ENCODE measurements at regions not wholly inside any gene's neighbourhood (a gene's known extent, or its start where the extent isn't known, plus 50 kb on each side); places are given as distances from the start of the nearest gene placed in this dataset.

- Histone ChIP-seq H3K36me3 (replicated peaks in 1 of 2; ENCODE audit: control insufficient read depth in 1 of 2, insufficient read depth in 2 of 2, low read length in 2 of 2) (no peaks in the 10 kb centered on the region), H3K27me3 (ENCODE audit: control insufficient read depth in 1 of 2, insufficient read depth in 2 of 2, low read length in 2 of 2) (no peaks in the 10 kb centered on the region), H3K79me2 (ENCODE audit: insufficient read depth, low read length) (no peaks in the 10 kb centered on the region), H3K9me3 (ENCODE audit: low read length) (no peaks in the 10 kb centered on the region), H3K9ac (ENCODE audit: insufficient read depth, low read depth, low read length) (no peak overlapping the region), H3K27ac (ENCODE audit: extremely low read length, insufficient read depth, low read length) (no peak overlapping the region), H3K4me2 (ENCODE audit: low read depth, low read length) (no peak overlapping the region), H4K20me1 (ENCODE audit: insufficient read depth, low read length) (no peaks in the 10 kb centered on the region), H3K4me3 (replicated peaks in 1 of 3; ENCODE audit: insufficient read depth in 1 of 3, low read depth in 2 of 3, low read length in 3 of 3) (no peak overlapping the region), H3K4me1 (ENCODE audit: insufficient read depth, low read length) (no peaks in the 10 kb centered on the region), H2AFZ (ENCODE audit: low read length) (no peak overlapping the region)
- in situ Hi-C loops (cut with HindIII; ENCODE audit: extremely low pct_ligation_motif_present, low pct_unique_long_range_greater_than_20kb): no loop called here
- POLR2A ChIA-PET: no interaction called here
- DNase-seq (ENCODE audit: low spot score): no peak
- intact Hi-C loops (cut with micrococcal nuclease; ENCODE audit: unreplicated experiment): no loop called here
- no TSS peak for BruUV-seq (replicated peaks)
- ATAC-seq: no peak
- FAIRE-seq: no peak
- CTCF ChIA-PET (ENCODE audit: low intra/inter-chr PET ratio, low total read pairs): no interaction called here
- TF ChIP-seq TEAD3 (CRISPR knock-in tag; optimal IDR thresholded peaks at IDR 0.05; ENCODE audit: borderline replicate concordance): no peak
- no peak for TF ChIP-seq ETS1 (CRISPR knock-in tag; IDR thresholded peaks at IDR 0.05)
- no peak for TF ChIP-seq RNF219 (CRISPR knock-in tag; IDR thresholded peaks at IDR 0.05)
- TF ChIP-seq ZKSCAN1 (IDR thresholded peaks at IDR 0.05; ENCODE audit: low read length): no peak
- TF ChIP-seq ZNF33B (CRISPR knock-in tag; IDR thresholded peaks at IDR 0.05): no peak
- TF ChIP-seq FUBP1 (CRISPR knock-in tag; IDR thresholded peaks at IDR 0.05; ENCODE audit: borderline replicate concordance): no peak
- no peak for TF ChIP-seq JUND (CRISPR knock-in tag; IDR thresholded peaks at IDR 0.05)
- TF ChIP-seq ZNF329 (CRISPR knock-in tag; IDR thresholded peaks at IDR 0.05; ENCODE audit: low read depth): no peak
- no peak for TF ChIP-seq ZNF615 (CRISPR knock-in tag; IDR thresholded peaks at IDR 0.05; ENCODE audit: borderline replicate concordance)
Measured at GRCh38 chr2:194214192-194214591, 1442.8 kb upstream of the SLC39A10 start.
